GM12801 (cell line): ENCODE measurements at regions not wholly inside any gene's neighbourhood (a gene's known extent, or its start where the extent isn't known, plus 50 kb on each side); places are given as distances from the start of the nearest gene placed in this dataset.

Source experiments
- TF ChIP-seq, protein P1 (sequence below): IDR thresholded peaks from one replicate; pipeline ENCODE4 v1.5.1; 2011; ENCODE audit warnings: control low read depth; ENCODE audit not compliant: insufficient read length; ENCODE audit errors: extremely low read depth

DNA sequence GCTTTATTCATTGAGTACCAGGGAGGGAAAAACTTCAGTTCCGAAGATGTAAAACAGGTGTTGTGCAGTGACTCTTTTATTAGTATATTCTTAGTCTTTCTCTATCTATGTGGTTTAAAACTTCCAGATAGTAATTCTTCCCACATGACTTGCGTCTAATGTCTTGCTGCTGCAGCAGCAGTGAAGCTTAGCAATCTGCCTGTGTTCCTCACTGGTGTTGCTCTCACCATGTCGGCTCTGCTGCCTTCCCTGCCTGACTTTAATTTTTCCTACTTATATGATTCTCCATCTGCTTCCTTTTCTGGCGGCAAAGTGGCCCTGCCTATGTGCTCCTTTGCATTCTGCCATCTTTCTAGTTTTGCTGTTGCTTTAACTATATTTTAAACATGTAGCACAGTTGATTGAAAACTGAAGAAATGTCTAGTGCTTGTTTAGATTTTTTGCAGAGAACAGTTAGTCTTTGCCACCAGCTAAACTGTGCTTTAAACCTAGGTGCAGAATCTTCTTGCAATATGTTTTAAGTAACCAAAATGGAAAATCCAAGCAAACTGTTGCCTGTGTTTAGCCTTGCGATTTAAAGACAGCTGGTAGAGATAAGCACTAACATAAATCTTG is 1934.2 kb upstream of the IGFBP7 start:
- TF ChIP-seq, protein P1, sequence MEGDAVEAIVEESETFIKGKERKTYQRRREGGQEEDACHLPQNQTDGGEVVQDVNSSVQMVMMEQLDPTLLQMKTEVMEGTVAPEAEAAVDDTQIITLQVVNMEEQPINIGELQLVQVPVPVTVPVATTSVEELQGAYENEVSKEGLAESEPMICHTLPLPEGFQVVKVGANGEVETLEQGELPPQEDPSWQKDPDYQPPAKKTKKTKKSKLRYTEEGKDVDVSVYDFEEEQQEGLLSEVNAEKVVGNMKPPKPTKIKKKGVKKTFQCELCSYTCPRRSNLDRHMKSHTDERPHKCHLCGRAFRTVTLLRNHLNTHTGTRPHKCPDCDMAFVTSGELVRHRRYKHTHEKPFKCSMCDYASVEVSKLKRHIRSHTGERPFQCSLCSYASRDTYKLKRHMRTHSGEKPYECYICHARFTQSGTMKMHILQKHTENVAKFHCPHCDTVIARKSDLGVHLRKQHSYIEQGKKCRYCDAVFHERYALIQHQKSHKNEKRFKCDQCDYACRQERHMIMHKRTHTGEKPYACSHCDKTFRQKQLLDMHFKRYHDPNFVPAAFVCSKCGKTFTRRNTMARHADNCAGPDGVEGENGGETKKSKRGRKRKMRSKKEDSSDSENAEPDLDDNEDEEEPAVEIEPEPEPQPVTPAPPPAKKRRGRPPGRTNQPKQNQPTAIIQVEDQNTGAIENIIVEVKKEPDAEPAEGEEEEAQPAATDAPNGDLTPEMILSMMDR = no peak

DNA sequence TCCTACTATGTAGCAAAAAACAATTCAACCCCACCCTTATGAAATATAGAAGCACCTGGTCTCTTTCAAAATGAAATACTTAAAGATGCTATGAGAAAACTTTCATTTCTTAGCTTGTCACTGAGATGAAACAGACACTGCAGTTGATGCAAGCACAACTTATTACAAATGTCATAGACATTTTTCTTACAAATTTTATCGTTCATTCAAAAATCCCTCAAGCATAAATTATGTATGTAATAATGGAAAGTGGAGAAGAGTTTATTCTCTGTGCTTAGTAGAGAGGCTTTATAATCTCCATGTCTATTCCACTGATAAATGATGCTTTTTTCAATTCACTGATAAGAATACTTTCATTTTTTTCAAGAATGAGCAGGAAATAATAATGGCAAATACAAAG is 1943.9 kb upstream of the IGFBP7 start:
- TF ChIP-seq, protein P1 = no peak

DNA sequence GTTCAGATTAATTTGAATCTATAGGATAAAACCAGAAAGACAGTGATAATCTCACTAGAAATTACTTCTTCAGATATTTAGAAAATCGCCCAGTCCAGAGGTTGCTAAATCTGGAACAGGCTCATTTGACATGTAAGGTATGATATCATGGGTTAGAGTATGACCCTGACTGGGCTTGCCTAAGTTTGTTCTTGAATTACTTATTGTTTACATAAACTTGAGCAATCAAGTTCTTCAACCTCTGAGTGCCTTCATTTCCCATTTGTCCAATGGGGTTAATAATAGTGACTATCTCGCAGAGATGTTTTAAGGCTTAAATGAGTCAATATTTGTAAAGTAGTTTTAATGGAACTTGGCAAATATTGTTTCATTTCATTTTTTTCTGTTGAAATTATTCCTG is 1947.6 kb upstream of the IGFBP7 start:
- TF ChIP-seq, protein P1 = no peak

DNA sequence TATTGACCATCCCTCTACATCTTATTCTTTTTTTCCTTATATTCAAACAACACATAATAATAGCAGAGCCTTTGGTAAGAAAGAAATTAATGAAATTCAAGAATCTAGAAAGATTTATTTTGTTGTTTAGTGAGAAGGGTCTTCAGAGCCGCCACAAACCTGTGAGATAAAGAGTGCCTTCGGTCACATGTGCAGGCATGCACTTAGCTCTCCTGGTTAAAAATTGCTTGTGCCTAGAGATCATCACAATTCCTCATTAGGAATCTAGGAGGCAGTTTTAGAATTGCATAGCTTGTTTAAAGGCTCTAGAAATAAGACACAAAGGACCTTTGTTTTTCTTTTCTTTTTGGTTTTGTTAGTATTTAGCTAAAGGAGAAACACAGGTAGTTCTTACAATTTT is 1948.4 kb upstream of the IGFBP7 start:
- TF ChIP-seq, protein P1 = no peak

DNA sequence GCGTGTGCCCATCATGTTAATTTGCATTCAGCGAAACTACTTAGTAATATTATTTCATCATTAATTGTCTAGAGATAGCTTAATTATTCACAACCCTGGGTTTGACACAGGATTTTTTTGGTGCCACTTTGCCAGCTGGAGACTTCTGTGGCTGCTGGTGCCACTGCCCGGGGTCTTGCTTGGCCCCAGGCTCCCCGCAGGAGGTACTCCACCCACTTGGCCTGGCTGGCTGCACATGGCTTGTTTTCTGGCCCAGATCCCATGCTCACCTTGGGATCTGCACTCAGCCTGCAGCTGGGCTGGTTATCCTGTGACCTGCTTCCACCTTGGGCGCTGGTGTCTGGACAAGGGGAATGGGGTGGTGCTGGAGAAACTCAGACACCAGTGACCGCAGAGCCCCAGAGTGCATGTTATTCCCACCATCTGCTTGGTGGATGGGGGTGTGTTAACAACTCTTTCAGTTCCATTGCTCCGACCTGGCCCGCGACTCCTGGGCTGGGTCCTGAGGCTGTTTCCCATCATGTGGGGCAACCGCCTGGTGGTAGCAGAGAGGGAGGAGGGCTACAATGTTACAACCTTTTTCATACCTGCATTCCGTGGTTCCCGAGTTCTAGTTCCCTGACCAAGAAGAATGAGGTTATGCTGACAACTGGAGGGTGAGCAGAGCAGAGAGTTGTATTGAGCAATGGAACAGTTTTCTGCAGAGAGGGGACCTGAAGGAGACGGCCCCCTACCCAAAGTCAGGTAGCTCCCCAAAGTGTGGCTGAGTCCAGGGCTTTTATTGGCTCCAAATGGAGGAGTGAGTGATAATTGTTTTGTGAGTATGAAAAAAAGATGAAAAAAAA is 1950.0 kb upstream of the IGFBP7 start:
- TF ChIP-seq, protein P1 = no peak

DNA sequence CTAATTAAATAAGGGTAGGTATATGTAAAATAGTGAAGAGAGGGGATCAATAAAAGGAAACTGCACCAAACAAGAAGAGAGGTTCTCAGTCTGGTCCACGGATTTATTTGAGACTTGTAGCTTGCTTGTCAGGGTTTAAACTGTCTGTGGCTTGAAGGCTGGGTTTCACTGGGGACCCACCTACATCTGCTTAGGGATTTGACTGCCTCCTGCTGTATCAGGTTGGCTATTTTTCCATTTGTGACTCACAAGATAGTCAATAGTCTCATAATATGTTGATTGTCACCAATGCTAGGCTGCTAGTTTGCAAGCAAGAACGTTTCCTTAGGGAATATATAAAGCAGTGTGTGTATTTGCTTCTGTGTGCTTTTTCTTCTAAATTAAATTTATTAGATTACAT is 1950.7 kb upstream of the IGFBP7 start:
- TF ChIP-seq, protein P1 = no peak

DNA sequence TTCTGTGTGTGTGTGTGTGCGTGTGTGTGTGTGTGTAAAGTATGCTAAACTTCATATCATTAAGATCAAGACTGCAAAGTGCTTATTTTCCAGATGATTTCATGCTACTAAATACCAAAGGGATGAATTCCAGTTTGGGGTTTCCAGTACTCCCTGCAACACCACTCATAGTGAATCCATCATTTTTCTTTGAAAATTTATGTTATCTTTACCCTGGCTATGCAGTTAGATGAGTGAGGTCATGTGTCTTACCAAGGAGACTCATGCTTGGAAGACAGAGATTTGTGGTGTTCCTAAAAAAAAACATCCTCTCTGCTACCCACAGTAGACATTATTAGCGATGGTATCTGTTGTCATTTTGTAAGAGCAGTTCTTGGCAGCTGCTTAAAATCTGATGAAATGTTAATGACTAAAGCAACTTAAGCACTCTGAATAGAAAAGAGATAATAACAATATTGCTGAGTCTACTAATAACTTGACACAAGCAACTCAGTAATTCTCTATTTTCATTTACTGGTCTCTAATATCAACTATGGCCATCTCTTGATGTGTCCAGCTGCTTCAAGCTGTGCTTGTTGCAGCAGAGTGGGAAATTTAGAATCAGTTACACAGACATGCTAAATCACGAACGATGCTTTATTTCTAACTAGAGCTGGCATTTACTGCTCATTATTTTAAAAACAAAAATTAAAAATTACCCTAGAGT is 1953.0 kb upstream of the IGFBP7 start:
- TF ChIP-seq, protein P1 = no peak
